Astrocyte (in vitro differentiated cells and primary cell): ENCODE measurements at regions not wholly inside any gene's neighbourhood (a gene's known extent, or its start where the extent isn't known, plus 50 kb on each side); places are given as distances from the start of the nearest gene placed in this dataset.
A peak's percentile ranks its signal among the peaks of the same experiment; 100 is the strongest.

Experiments used
- DNase-seq: peaks from one replicate; pipeline ENCODE4 v3.0.0-alpha.2; 2010; ENCODE audit warnings: low read depth
- FAIRE-seq: peaks from 2 replicates; lab custom pipeline; 2011; peaks lifted over from hg19 to GRCh38; lab: Jason Lieb, UNC
- H2AFZ ChIP-seq: 2 replicates; pipeline ENCODE4 v1.6.0; 2012; ENCODE audit warnings: low read depth, low read length, inconsistent platforms
- H3K27ac ChIP-seq: 2 replicates; pipeline ENCODE4 v1.5.1; 2011; ENCODE audit warnings: low read depth, low read length, inconsistent platforms
- H3K27me3 ChIP-seq: 2 replicates; pipeline ENCODE4 v1.6.0; 2011; ENCODE audit warnings: low read length, inconsistent platforms; ENCODE audit not compliant: insufficient read depth
- H3K36me3 ChIP-seq: 2 replicates; pipeline ENCODE4 v1.5.1; 2011; ENCODE audit warnings: low read length, inconsistent platforms; ENCODE audit not compliant: insufficient read depth
- H3K4me1 ChIP-seq: 2 replicates; pipeline ENCODE4 v1.5.1; 2011; ENCODE audit warnings: low read length, inconsistent platforms; ENCODE audit not compliant: insufficient read depth
- H3K4me2 ChIP-seq: 2 replicates; pipeline ENCODE4 v1.6.0; 2012; ENCODE audit warnings: low read length, inconsistent platforms
- H3K4me3 ChIP-seq: 2 replicates; pipeline ENCODE4 v1.5.1; 2011; ENCODE audit warnings: low read depth, mild to moderate bottlenecking, low read length, inconsistent platforms; ENCODE audit not compliant: insufficient read depth
- H3K79me2 ChIP-seq: 2 replicates; pipeline ENCODE4 v1.6.0; 2012; ENCODE audit warnings: mild to moderate bottlenecking, low read length, inconsistent platforms; ENCODE audit not compliant: insufficient read depth
- H3K9ac ChIP-seq: 2 replicates; pipeline ENCODE4 v1.6.0; 2012; ENCODE audit warnings: mild to moderate bottlenecking, low read length, inconsistent platforms
- H3K9me3 ChIP-seq: 2 replicates; pipeline ENCODE4 v1.5.1; 2012; ENCODE audit warnings: low read depth, mild to moderate bottlenecking, low read length, inconsistent platforms; ENCODE audit not compliant: insufficient read depth
- H4K20me1 ChIP-seq: 2 replicates; pipeline ENCODE4 v1.6.0; 2012; ENCODE audit warnings: low read length, inconsistent platforms; ENCODE audit not compliant: insufficient read depth
- H3K27ac Mint-ChIP-seq: one replicate; pipeline ENCODE4 v1.8.0; 2021; ENCODE audit warnings: mild to moderate bottlenecking, mixed read lengths; ENCODE audit not compliant: unreplicated experiment
- H3K27me3 Mint-ChIP-seq: one replicate; pipeline ENCODE4 v1.8.0; 2021; ENCODE audit warnings: low read depth, mixed read lengths; ENCODE audit not compliant: unreplicated experiment
- H3K36me3 Mint-ChIP-seq: one replicate; pipeline ENCODE4 v1.8.0; 2021; ENCODE audit warnings: low read depth, mixed read lengths; ENCODE audit not compliant: unreplicated experiment
- H3K4me1 Mint-ChIP-seq: one replicate; pipeline ENCODE4 v1.8.0; 2021; ENCODE audit warnings: low read depth, mixed read lengths; ENCODE audit not compliant: unreplicated experiment
- H3K4me3 Mint-ChIP-seq: one replicate; pipeline ENCODE4 v1.8.0; 2021; ENCODE audit warnings: mild to moderate bottlenecking, moderate library complexity, mixed read lengths; ENCODE audit not compliant: unreplicated experiment
- H3K9me3 Mint-ChIP-seq: one replicate; pipeline ENCODE4 v1.8.0; 2021; ENCODE audit warnings: mild to moderate bottlenecking, mixed read lengths; ENCODE audit not compliant: unreplicated experiment
- CTCF ChIP-seq: IDR thresholded peaks from 2 replicates; pipeline ENCODE4 v1.5.1; 2011; ENCODE audit warnings: low read depth, mild to moderate bottlenecking, inconsistent platforms, low read length, moderate library complexity; ENCODE audit not compliant: insufficient read depth
- EZH2 ChIP-seq: IDR thresholded peaks from 2 replicates; pipeline ENCODE4 v1.6.1; 2012; ENCODE audit warnings: mild to moderate bottlenecking, low read length, inconsistent platforms; ENCODE audit not compliant: insufficient read depth

- FAIRE-seq (no peak), DNase-seq (peak; percentile 66)
- Histone ChIP-seq H3K9ac (no peak overlapping the region), H3K27me3 (no peaks in the 10 kb centered on the region), H3K27ac (no peak overlapping the region), H3K36me3 (no peaks in the 10 kb centered on the region), H3K9me3 (peaks cover 6% of the 10 kb centered on the region), H4K20me1 (no peaks in the 10 kb centered on the region), H3K4me3 (no peak overlapping the region), H3K4me1 (peaks cover 31% of the 10 kb centered on the region), H2AFZ (no peak overlapping the region), H3K79me2 (no peaks in the 10 kb centered on the region), H3K4me2 (peak overlapping the region; percentile 35)
- Mint-ChIP-seq H3K27ac (no peak overlapping the region), H3K27me3 (no peaks in the 10 kb centered on the region), H3K36me3 (no peaks in the 10 kb centered on the region), H3K9me3 (peaks cover 9% of the 10 kb centered on the region), H3K4me3 (no peak overlapping the region), H3K4me1 (peaks cover 20% of the 10 kb centered on the region)
- no peak for TF ChIP-seq EZH2
- no peak for TF ChIP-seq CTCF
These were observed 101.8 kb upstream of the COL21A1 start for GRCh38 chr6:56349194-56349593.

- Histone ChIP-seq H3K4me3 (no peak overlapping the region), H3K27me3 (no peaks in the 10 kb centered on the region), H3K4me1 (peaks cover 31% of the 10 kb centered on the region), H3K9me3 (peaks cover 6% of the 10 kb centered on the region), H3K4me2 (peak overlapping the region; percentile 35), H3K27ac (no peak overlapping the region), H3K9ac (no peak overlapping the region), H3K36me3 (no peaks in the 10 kb centered on the region), H3K79me2 (no peaks in the 10 kb centered on the region), H4K20me1 (no peaks in the 10 kb centered on the region), H2AFZ (peak overlapping the region; percentile 24)
- H3K27ac Mint-ChIP-seq = no peak overlapping the region
- DNase-seq (no peak), FAIRE-seq (peak; percentile 9)
- no peaks in the 10 kb centered on the region for H3K36me3 Mint-ChIP-seq
- peaks cover 9% of the 10 kb centered on the region for H3K9me3 Mint-ChIP-seq
- H3K27me3 Mint-ChIP-seq = no peaks in the 10 kb centered on the region
- TF ChIP-seq CTCF = no peak
- TF ChIP-seq EZH2 = no peak
- H3K4me1 Mint-ChIP-seq = peaks cover 20% of the 10 kb centered on the region
- H3K4me3 Mint-ChIP-seq = no peak overlapping the region
These were observed 101.2 kb upstream of the COL21A1 start for GRCh38 chr6:56348578-56348977.

- H3K4me3 Mint-ChIP-seq = no peak overlapping the region
These were observed 100.1 kb upstream of the COL21A1 start for GRCh38 chr6:56347526-56347925.

More at GRCh38 chr6:56347526-56347925, 100.1 kb upstream of the COL21A1 start:
- no peaks in the 10 kb centered on the region for H3K36me3 ChIP-seq
- H2AFZ ChIP-seq = no peak overlapping the region
- FAIRE-seq = no peak
- H3K27ac Mint-ChIP-seq = peak overlapping the region; percentile 59
- H3K36me3 Mint-ChIP-seq = no peaks in the 10 kb centered on the region
- no peak overlapping the region for H3K4me3 ChIP-seq
- H3K4me2 ChIP-seq = peak overlapping the region; percentile 32
- TF ChIP-seq EZH2 (no peak), CTCF (no peak)
- no peaks in the 10 kb centered on the region for H4K20me1 ChIP-seq
- no peaks in the 10 kb centered on the region for H3K79me2 ChIP-seq
- DNase-seq = peak; percentile 64
- H3K4me1 Mint-ChIP-seq = peaks cover 20% of the 10 kb centered on the region
- no peaks in the 10 kb centered on the region for H3K27me3 Mint-ChIP-seq
- H3K9me3 ChIP-seq = no peaks in the 10 kb centered on the region
- H3K27ac ChIP-seq = peak overlapping the region; percentile 43
- H3K9ac ChIP-seq = no peak overlapping the region
- peaks cover 31% of the 10 kb centered on the region for H3K4me1 ChIP-seq
- H3K27me3 ChIP-seq = no peaks in the 10 kb centered on the region
- H3K9me3 Mint-ChIP-seq = peaks cover under 1% of the 10 kb centered on the region
